ENCODE measurements at regions not wholly inside any gene's neighbourhood (a gene's known extent, or its start where the extent isn't known, plus 50 kb on each side); places are given as distances from the start of the nearest gene placed in this dataset.

DNA sequence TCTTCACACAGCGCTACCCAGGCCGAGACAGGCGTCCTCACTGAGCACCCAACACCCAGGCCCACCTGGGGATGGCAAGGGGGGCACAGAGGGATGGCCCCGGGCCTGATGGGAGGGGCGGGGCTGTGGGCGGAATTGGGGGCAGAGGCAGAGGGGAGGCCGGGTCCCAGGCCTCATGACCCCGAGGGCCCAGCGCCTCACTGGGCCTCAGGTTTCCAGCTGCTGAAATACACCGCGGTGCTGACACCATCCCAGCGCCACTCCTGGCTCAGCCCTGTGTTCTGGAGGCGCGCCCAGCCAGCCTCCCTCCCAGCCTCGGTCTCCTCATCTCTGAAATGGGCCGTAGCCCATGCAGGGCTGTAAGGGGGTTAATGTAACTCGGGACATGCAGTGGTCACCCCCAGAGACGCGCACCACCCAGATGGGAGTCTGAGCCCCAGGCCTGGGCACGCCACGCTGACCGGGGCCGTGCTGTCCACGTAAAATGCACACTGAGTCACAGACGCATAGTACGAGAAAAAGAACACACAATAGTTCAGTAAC is 82.3 kb downstream of the UNCX start:
- TF ChIP-seq, protein P1, sequence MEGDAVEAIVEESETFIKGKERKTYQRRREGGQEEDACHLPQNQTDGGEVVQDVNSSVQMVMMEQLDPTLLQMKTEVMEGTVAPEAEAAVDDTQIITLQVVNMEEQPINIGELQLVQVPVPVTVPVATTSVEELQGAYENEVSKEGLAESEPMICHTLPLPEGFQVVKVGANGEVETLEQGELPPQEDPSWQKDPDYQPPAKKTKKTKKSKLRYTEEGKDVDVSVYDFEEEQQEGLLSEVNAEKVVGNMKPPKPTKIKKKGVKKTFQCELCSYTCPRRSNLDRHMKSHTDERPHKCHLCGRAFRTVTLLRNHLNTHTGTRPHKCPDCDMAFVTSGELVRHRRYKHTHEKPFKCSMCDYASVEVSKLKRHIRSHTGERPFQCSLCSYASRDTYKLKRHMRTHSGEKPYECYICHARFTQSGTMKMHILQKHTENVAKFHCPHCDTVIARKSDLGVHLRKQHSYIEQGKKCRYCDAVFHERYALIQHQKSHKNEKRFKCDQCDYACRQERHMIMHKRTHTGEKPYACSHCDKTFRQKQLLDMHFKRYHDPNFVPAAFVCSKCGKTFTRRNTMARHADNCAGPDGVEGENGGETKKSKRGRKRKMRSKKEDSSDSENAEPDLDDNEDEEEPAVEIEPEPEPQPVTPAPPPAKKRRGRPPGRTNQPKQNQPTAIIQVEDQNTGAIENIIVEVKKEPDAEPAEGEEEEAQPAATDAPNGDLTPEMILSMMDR (IDR thresholded peaks at IDR 0.05): no peak
- TF ChIP-seq POLR2A (IDR thresholded peaks at IDR 0.05): no peak

Data from uterus (tissue), 2 donors.